Skeletal muscle satellite cell (primary cell): ENCODE measurements at regions not wholly inside any gene's neighbourhood (a gene's known extent, or its start where the extent isn't known, plus 50 kb on each side); places are given as distances from the start of the nearest gene placed in this dataset. TPM values are rescaled to one million over a fixed set of nuclear protein-coding genes. Genes with fewer than 3 reads are reported as not detected.
"Not testable (repeated sequence)": the region's sequence is repeated elsewhere in the genome, so short reads cannot be mapped to it uniquely, and the experiment has no call there.

Experiments used
- H3K27me3 ChIP-seq: 2 replicates; pipeline ENCODE4 v1.7.0; 2013; ENCODE audit warnings: low read length; ENCODE audit not compliant: control insufficient read depth, insufficient read depth
- H3K36me3 ChIP-seq: 2 replicates; pipeline ENCODE4 v1.7.0; 2013; ENCODE audit warnings: mild to moderate bottlenecking, control low read depth, low read length; ENCODE audit not compliant: insufficient read depth
- H3K4me1 ChIP-seq: 2 replicates; pipeline ENCODE4 v1.7.0; 2013; ENCODE audit warnings: low read length; ENCODE audit not compliant: control insufficient read depth, insufficient read depth
- H3K4me2 ChIP-seq: 2 replicates; pipeline ENCODE4 v1.7.0; 2013; ENCODE audit warnings: mild to moderate bottlenecking, low read length
- H3K4me3 ChIP-seq: 2 replicates; pipeline ENCODE4 v1.7.0; 2013; ENCODE audit warnings: low read length
- H3K9ac ChIP-seq: 2 replicates; pipeline ENCODE4 v1.7.0; 2013; ENCODE audit warnings: mild to moderate bottlenecking, low read depth, low read length, moderate library complexity
- H3K9me3 ChIP-seq: replicated peaks from 2 replicates; pipeline ENCODE4 v1.7.0; 2013; ENCODE audit warnings: mild to moderate bottlenecking, control low read depth, low read length
- small RNA-seq: library from RNA; depleted of rRNA; stranded (forward); fragments of <200 nt; gene quantifications from one replicate; pipeline ENCODE3, GENCODE V24; 2012

DNA sequence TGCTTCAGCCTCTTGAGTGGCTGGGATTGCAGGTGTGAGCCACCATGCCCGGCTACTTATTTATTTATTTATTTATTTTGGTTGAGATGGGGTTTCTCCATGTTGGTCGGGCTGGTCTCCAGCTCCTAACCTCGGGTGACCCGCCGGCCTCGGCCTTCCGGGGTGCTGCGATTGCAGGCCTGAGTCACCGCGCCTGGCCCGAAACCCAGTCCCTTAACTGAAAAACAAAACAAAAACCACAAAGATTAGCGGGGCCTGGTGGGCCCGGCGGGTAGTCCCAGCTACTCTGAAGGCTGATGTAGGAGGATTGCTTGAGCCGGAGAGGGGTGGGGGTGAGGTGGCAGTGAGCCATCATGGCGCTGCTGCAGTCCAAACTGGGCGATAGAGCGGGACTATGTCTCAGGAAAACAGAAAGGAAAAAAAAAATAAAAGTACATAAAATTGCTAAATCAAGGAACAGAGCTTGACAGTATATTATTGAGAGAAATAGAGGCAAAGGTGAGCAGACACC, 75.6 kb upstream of the NIPA1 start:
- not testable (repeated sequence) for H3K4me3 ChIP-seq, H3K9me3 ChIP-seq, H3K36me3 ChIP-seq, H3K4me1 ChIP-seq, H3K4me2 ChIP-seq, H3K27me3 ChIP-seq, H3K9ac ChIP-seq

DNA sequence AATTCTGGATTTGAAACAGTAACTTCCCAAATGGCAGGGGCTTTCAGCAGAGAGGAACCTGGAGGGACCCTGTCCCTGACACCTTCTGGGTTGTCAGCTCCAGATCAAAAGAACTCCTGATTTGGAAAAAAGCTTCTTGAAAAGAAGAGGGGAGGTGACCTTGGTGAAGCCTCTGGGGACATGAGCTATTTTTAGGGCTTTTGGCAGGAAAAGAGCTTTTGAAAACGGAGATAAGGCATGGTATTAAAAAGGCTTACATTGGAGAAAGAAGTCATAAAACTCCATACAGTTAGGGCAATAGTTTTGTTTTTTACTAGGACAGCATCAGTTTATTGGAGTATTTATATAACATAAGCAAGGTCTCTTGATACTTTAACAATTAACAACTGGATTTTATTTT, 72.5 kb upstream of the NIPA1 start:
- not testable (repeated sequence) for H3K4me3 ChIP-seq, H3K36me3 ChIP-seq, H3K27me3 ChIP-seq, H3K9me3 ChIP-seq, H3K4me1 ChIP-seq, H3K9ac ChIP-seq, H3K4me2 ChIP-seq

DNA sequence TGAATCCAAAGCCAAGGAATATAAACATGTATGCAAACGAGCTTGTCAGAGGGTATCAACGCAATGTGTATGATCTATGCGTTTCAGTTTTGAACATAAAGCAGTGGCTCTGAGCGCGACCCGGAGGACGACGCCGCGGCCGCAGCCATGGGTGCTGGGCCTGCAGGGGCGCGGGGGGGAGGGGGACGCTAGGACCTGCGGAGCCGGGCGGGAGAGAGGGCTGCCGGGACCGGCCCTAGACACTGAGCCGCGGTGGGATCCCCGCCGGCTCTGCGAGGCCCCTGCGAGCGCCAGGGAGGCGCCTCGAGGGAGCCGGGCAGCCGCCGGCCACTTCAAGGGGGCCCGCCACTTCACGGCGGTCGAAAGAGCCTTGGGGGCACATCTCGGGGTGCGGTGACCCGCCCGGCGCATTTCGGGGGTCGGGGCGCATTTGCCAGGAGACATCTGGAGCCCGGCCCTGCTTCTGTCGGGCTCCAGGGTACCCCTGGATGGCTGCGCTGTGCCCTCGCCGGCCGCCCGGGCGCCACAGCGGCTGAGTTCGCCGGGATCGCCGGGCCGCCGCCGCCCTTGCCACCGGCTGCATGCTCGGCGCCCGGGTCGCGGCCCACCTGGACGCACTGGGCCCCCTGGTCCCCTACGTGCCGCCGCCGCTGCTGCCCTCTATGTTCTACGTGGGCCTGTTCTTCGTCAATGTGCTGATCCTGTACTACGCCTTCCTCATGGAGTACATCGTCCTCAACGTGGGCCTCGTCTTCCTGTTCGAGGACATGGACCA, 71.9 kb upstream of the NIPA1 start:
- H3K36me3 ChIP-seq, H3K4me2 ChIP-seq, H3K9ac ChIP-seq, H3K27me3 ChIP-seq, H3K4me3 ChIP-seq, H3K4me1 ChIP-seq, H3K9me3 ChIP-seq: not testable (repeated sequence)

DNA sequence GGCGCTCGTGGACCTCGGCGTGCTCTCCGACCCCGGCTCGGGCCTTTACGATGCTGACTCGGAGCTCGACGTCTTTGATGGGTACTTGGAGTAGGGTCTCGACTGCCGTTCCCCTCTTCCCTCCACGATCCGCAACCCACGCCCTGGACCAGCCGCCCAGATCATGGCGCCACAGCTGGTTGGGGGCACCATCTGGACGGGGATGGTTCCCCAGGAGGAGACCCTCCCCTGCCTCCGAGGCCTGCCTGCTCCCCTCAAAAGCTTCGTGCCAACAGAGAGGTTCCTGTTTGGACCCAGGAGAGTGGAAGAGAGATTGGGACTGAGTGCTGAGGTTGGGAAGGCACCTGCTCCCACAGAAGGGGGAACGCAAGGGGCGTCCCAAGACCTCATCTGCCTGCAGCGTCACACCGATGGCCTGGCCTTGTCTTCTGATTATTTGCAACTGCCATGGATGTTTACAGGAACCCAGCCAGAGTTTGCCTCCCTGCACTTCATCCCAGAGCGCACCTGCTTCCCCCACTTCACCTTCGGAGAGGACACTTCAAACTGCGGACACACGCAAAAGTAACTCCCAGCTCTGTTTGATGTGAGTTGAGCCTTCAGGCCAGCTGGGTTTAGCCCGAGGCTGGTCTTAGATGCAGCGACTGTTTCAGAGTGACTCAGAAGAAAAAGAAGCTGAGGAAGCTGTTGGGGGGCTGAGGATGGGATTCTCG, 71.2 kb upstream of the NIPA1 start:
- H3K4me2 ChIP-seq, H3K9ac ChIP-seq, H3K9me3 ChIP-seq, H3K27me3 ChIP-seq, H3K36me3 ChIP-seq, H3K4me1 ChIP-seq, H3K4me3 ChIP-seq: not testable (repeated sequence)

DNA sequence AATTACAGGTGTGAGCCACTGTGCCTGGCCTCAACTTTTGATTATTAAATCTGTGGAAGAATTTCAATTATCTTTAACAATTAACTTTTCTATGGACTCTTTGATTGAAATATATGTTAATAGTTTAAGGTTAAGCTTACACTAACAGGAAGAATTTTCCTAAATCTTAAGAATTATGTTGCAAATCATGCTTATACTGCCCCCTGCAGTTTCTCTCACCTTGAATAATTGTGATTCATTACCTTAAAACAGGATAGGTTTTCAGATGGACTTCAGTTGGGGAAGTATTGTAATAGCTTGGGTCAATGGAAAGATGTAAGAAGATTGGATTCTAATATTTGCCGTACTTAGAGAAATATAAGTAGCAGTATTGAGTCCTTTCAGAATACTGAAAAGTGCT, 66.5 kb upstream of the NIPA1 start:
- not testable (repeated sequence) for H3K9ac ChIP-seq, H3K4me1 ChIP-seq, H3K27me3 ChIP-seq, H3K36me3 ChIP-seq, H3K9me3 ChIP-seq, H3K4me3 ChIP-seq, H3K4me2 ChIP-seq

DNA sequence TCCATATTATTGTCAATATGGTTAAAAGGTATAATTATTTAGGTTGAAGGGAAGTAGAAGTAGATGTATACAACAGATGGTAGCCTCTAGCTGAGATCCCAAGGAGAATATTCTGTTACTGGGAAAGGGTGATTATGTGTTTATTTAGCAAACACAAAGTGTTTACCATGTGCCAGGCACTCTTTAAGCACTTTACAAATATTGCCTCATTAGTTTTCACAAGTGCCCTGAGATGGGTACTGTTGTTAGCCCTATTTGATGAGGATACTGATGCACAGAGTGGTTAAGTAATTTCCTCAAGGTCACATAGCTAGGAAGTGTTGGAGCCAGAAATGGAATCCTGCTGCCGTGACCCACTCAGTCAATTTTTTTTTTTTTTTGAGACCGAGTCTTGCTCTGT, 60.3 kb upstream of the NIPA1 start:
- not testable (repeated sequence) for H3K36me3 ChIP-seq, H3K4me2 ChIP-seq, H3K4me1 ChIP-seq, H3K9me3 ChIP-seq, H3K4me3 ChIP-seq, H3K27me3 ChIP-seq, H3K9ac ChIP-seq

DNA sequence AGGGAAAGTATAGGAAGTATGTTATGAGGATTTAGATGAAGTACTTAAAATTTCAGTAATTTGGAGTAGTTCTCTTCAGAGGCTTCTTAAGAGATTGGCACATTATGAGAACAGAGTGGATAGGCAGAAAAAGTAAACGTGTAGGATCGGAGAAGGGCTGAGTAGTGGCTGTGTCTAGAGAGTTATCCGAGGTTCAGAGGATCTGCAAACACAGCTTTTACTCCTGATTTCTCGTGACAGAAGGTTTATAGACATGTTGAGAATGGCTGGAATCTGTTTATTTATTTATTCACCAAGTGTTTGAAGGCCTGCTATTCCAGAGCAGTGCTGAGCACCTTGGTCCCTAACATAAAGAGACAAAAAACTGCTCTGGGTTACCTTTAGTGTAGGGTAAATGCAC, 51.4 kb upstream of the NIPA1 start:
- not testable (repeated sequence) for H3K9ac ChIP-seq, H3K9me3 ChIP-seq, H3K27me3 ChIP-seq, H3K36me3 ChIP-seq, H3K4me3 ChIP-seq, H3K4me2 ChIP-seq
- H3K4me1 ChIP-seq = peaks cover 14% of the 10 kb centered on the region

DNA sequence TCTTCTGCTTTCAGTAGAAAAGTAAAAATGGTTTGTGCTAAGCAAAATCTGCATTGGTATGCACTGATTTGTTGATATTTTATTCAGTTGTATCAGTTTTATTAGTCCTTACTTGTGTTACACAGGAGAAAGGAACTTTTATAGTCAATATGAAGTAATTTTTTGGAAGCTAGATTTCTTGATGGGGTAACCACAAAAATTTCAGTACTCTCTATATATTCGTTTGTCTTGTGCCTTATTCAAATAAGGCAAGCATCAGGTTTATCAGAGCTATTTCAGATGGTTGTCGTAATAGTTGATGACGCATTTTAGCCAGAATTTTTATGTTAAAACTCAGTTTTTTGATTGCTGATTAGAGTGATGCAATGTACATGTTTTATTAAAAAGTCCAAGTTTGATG, 50.7 kb upstream of the NIPA1 start:
- Histone ChIP-seq H3K4me1 (peaks cover 14% of the 10 kb centered on the region), H3K9ac (no peak overlapping the region), H3K9me3 (no peaks in the 10 kb centered on the region), H3K4me2 (no peak overlapping the region), H3K4me3 (no peak overlapping the region), H3K27me3 (no peaks in the 10 kb centered on the region), H3K36me3 (no peaks in the 10 kb centered on the region)

DNA sequence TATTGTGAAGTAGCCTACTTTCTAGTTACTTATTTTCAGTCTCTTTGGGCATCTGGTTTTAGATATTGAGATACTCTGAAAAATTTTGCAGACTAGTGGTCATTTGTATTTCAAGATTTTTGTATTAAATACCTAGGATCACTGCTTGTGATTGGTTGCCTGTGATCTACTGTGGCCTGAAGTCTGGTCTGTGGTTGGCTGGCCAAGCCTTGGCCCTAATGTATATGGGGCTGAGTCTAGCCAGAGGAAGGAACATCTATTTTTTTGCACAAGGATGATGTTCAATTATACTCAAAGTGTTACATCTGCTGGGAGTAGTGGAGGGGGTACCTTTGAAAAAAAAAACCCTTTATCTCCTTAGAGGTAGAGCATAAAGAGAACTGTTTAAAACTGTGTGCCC, 50.2 kb upstream of the NIPA1 start:
- not testable (repeated sequence) for H3K9ac ChIP-seq, H3K36me3 ChIP-seq, H3K4me2 ChIP-seq, H3K4me3 ChIP-seq, H3K9me3 ChIP-seq, H3K27me3 ChIP-seq
- H3K4me1 ChIP-seq = peaks cover 14% of the 10 kb centered on the region

Small RNA genes in the stretch of these regions (small RNA-seq; reads per million reads assigned to genes)
- gene AC138649.4 = not detected
- gene RN7SL495P = not detected
